ENCODE measurements at regions not wholly inside any gene's neighbourhood (a gene's known extent, or its start where the extent isn't known, plus 50 kb on each side); places are given as distances from the start of the nearest gene placed in this dataset.

- TF ChIP-seq POLR2A (IDR thresholded peaks at IDR 0.05; ENCODE audit: extremely low read depth, insufficient read length) (no peak), MAX (IDR thresholded peaks at IDR 0.05; ENCODE audit: low read depth, low read length) (no peak), MYC (IDR thresholded peaks at IDR 0.05; ENCODE audit: low read depth, low read length) (no peak), CTCF (IDR thresholded peaks at IDR 0.05; ENCODE audit: low read depth, low read length) (no peak)
- no peak overlapping the region for H3K4me3 ChIP-seq (ENCODE audit: low read depth, low read length)
- DNase-seq (ENCODE audit: low read depth), result no peak
Observed at GRCh38 chr2:30048636-30049175, 98.1 kb upstream of the YPEL5 start.

- no peak for DNase-seq (ENCODE audit: low read depth)
- TF ChIP-seq MAX (IDR thresholded peaks at IDR 0.05; ENCODE audit: low read depth, low read length), result no peak
- TF ChIP-seq POLR2A (IDR thresholded peaks at IDR 0.05; ENCODE audit: extremely low read depth, insufficient read length), result no peak
- TF ChIP-seq MYC (IDR thresholded peaks at IDR 0.05; ENCODE audit: low read depth, low read length), result no peak
- no peak for TF ChIP-seq CTCF (IDR thresholded peaks at IDR 0.05; ENCODE audit: low read depth, low read length)
- no peak overlapping the region for H3K4me3 ChIP-seq (ENCODE audit: low read depth, low read length)
Observed at GRCh38 chr2:30055548-30055947, 91.3 kb upstream of the YPEL5 start.

GRCh38 chr2:30060562-30060961 is 86.2 kb upstream of the YPEL5 start:
- DNase-seq (ENCODE audit: low read depth), result no peak
- H3K4me3 ChIP-seq (ENCODE audit: low read depth, low read length), result no peak overlapping the region
- no peak for TF ChIP-seq POLR2A (IDR thresholded peaks at IDR 0.05; ENCODE audit: extremely low read depth, insufficient read length)
- no peak for TF ChIP-seq CTCF (IDR thresholded peaks at IDR 0.05; ENCODE audit: low read depth, low read length)
- no peak for TF ChIP-seq MYC (IDR thresholded peaks at IDR 0.05; ENCODE audit: low read depth, low read length)
- TF ChIP-seq MAX (IDR thresholded peaks at IDR 0.05; ENCODE audit: low read depth, low read length), result no peak

GRCh38 chr2:30068067-30068466 is 78.7 kb upstream of the YPEL5 start:
- no peak for TF ChIP-seq POLR2A (IDR thresholded peaks at IDR 0.05; ENCODE audit: extremely low read depth, insufficient read length)
- no peak for TF ChIP-seq MYC (IDR thresholded peaks at IDR 0.05; ENCODE audit: low read depth, low read length)
- TF ChIP-seq CTCF (IDR thresholded peaks at IDR 0.05; ENCODE audit: low read depth, low read length), result no peak
- TF ChIP-seq MAX (IDR thresholded peaks at IDR 0.05; ENCODE audit: low read depth, low read length), result no peak
- H3K4me3 ChIP-seq (ENCODE audit: low read depth, low read length), result no peak overlapping the region
- DNase-seq (ENCODE audit: low read depth), result no peak

- TF ChIP-seq CTCF (IDR thresholded peaks at IDR 0.05; ENCODE audit: low read depth, low read length), result peak; percentile 83
- TF ChIP-seq POLR2A (IDR thresholded peaks at IDR 0.05; ENCODE audit: extremely low read depth, insufficient read length), result no peak
- peak; percentile 75 for DNase-seq (ENCODE audit: low read depth)
Observed at GRCh38 chr2:30072250-30072842, 74.5 kb upstream of the YPEL5 start.

GRCh38 chr2:30073523-30073922 is 73.3 kb upstream of the YPEL5 start:
- no peak overlapping the region for H3K4me3 ChIP-seq (ENCODE audit: low read depth, low read length)
- no peak for TF ChIP-seq MAX (IDR thresholded peaks at IDR 0.05; ENCODE audit: low read depth, low read length)
- TF ChIP-seq MYC (IDR thresholded peaks at IDR 0.05; ENCODE audit: low read depth, low read length), result no peak
- TF ChIP-seq CTCF (IDR thresholded peaks at IDR 0.05; ENCODE audit: low read depth, low read length), result no peak
- TF ChIP-seq POLR2A (IDR thresholded peaks at IDR 0.05; ENCODE audit: extremely low read depth, insufficient read length), result no peak
- no peak for DNase-seq (ENCODE audit: low read depth)

More at GRCh38 chr2:30072250-30072842, 74.5 kb upstream of the YPEL5 start:
- no peak overlapping the region for H3K4me3 ChIP-seq (ENCODE audit: low read depth, low read length)
